CD4-positive, alpha-beta T cell treated with Interleukin-6 for 4 hours (primary cell): ENCODE measurements at regions not wholly inside any gene's neighbourhood (a gene's known extent, or its start where the extent isn't known, plus 50 kb on each side); places are given as distances from the start of the nearest gene placed in this dataset.

Experiments used
- DNase-seq: peaks from one replicate; pipeline ENCODE4 v3.0.0-alpha.2; 2020; ENCODE audit warnings: mixed read lengths

GRCh38 chr2:221142341-221142740 lies 429.8 kb downstream of the EPHA4 start:
- no peak for DNase-seq

GRCh38 chr2:221143231-221143630 lies 428.9 kb downstream of the EPHA4 start:
- DNase-seq: no peak

- DNase-seq: no peak
These were observed 427.2 kb downstream of the EPHA4 start for GRCh38 chr2:221144909-221145308.

- DNase-seq: no peak
These were observed 426.7 kb downstream of the EPHA4 start for GRCh38 chr2:221145396-221145795.

- no peak for DNase-seq
These were observed 418.9 kb downstream of the EPHA4 start for GRCh38 chr2:221153226-221153625.

GRCh38 chr2:221154176-221154575 lies 417.9 kb downstream of the EPHA4 start:
- no peak for DNase-seq

- no peak for DNase-seq
These were observed 415.9 kb downstream of the EPHA4 start for GRCh38 chr2:221156062-221156734.

GRCh38 chr2:221161186-221161585 lies 410.9 kb downstream of the EPHA4 start:
- no peak for DNase-seq

- DNase-seq: no peak
These were observed 405.8 kb downstream of the EPHA4 start for GRCh38 chr2:221166292-221166691.

GRCh38 chr2:221167561-221167960 lies 404.5 kb downstream of the EPHA4 start:
- no peak for DNase-seq

GRCh38 chr2:221169724-221170123 lies 402.4 kb downstream of the EPHA4 start:
- no peak for DNase-seq

- DNase-seq: no peak
These were observed 401.6 kb downstream of the EPHA4 start for GRCh38 chr2:221170548-221170947.

- no peak for DNase-seq
These were observed 395.4 kb downstream of the EPHA4 start for GRCh38 chr2:221176667-221177066.

GRCh38 chr2:221178139-221178538 lies 394.0 kb downstream of the EPHA4 start:
- no peak for DNase-seq

- no peak for DNase-seq
These were observed 385.2 kb downstream of the EPHA4 start for GRCh38 chr2:221186873-221187272.

- no peak for DNase-seq
These were observed 382.6 kb downstream of the EPHA4 start for GRCh38 chr2:221189431-221190067.

GRCh38 chr2:221195829-221196228 lies 376.3 kb downstream of the EPHA4 start:
- DNase-seq: no peak

GRCh38 chr2:221197225-221197856 lies 374.8 kb downstream of the EPHA4 start:
- no peak for DNase-seq

GRCh38 chr2:221198309-221198708 lies 373.8 kb downstream of the EPHA4 start:
- no peak for DNase-seq

GRCh38 chr2:221200184-221200839 lies 371.8 kb downstream of the EPHA4 start:
- DNase-seq: no peak

- DNase-seq: no peak
These were observed 369.7 kb downstream of the EPHA4 start for GRCh38 chr2:221202431-221202830.

GRCh38 chr2:221203125-221203524 lies 369.0 kb downstream of the EPHA4 start:
- DNase-seq: no peak

GRCh38 chr2:221203856-221204255 lies 368.2 kb downstream of the EPHA4 start:
- DNase-seq: no peak

- no peak for DNase-seq
These were observed 367.4 kb downstream of the EPHA4 start for GRCh38 chr2:221204699-221205098.
